ENCODE measurements at regions not wholly inside any gene's neighbourhood (a gene's known extent, or its start where the extent isn't known, plus 50 kb on each side); places are given as distances from the start of the nearest gene placed in this dataset.
A peak's percentile ranks its signal among the peaks of the same experiment; 100 is the strongest.

- no peak for DNase-seq
These were observed 231.2 kb upstream of the GSE1 start for GRCh38 chr16:85381738-85382592.

- no peak for DNase-seq
These were observed 230.4 kb upstream of the GSE1 start for GRCh38 chr16:85382717-85383118.

GRCh38 chr16:85383836-85384832 lies 229.0 kb upstream of the GSE1 start:
- no peak for DNase-seq

- no peak for DNase-seq
These were observed 228.2 kb upstream of the GSE1 start for GRCh38 chr16:85384833-85385462.

GRCh38 chr16:85385463-85386331 lies 227.4 kb upstream of the GSE1 start:
- no peak for DNase-seq

- DNase-seq: no peak
These were observed 226.5 kb upstream of the GSE1 start for GRCh38 chr16:85386467-85387170.

- DNase-seq: no peak
These were observed 226.0 kb upstream of the GSE1 start for GRCh38 chr16:85387171-85387507.

- DNase-seq: no peak
These were observed 225.3 kb upstream of the GSE1 start for GRCh38 chr16:85387731-85388295.

GRCh38 chr16:85389679-85390470 lies 223.2 kb upstream of the GSE1 start:
- no peak for DNase-seq

- DNase-seq: peak; percentile 64
These were observed 222.5 kb upstream of the GSE1 start for GRCh38 chr16:85390511-85391174.

GRCh38 chr16:85391175-85391707 lies 221.9 kb upstream of the GSE1 start:
- no peak for DNase-seq

GRCh38 chr16:85391769-85392583 lies 221.1 kb upstream of the GSE1 start:
- DNase-seq: no peak

GRCh38 chr16:85392756-85393673 lies 220.1 kb upstream of the GSE1 start:
- no peak for DNase-seq

GRCh38 chr16:85393674-85394451 lies 219.3 kb upstream of the GSE1 start:
- no peak for DNase-seq

- DNase-seq: no peak
These were observed 218.5 kb upstream of the GSE1 start for GRCh38 chr16:85394456-85395206.

All from GOT3 (cell line).